ENCODE measurements at regions not wholly inside any gene's neighbourhood (a gene's known extent, or its start where the extent isn't known, plus 50 kb on each side); places are given as distances from the start of the nearest gene placed in this dataset.
"Not testable (repeated sequence)": the region's sequence is repeated elsewhere in the genome, so short reads cannot be mapped to it uniquely, and the experiment has no call there.

- in situ Hi-C loops (cut with HindIII; ENCODE audit: low pct_unique_long_range_greater_than_20kb, low sequenced_read_pairs), result no loop called here
- DNase-seq (ENCODE audit: low read depth in 1 of 2, low spot score in 1 of 2), result no peak
- no peak for TF ChIP-seq JUND (IDR thresholded peaks at IDR 0.05; ENCODE audit: low read depth)
Observed at GRCh38 chr20:1822564-1823449, 72.4 kb upstream of the SIRPA start.

DNA sequence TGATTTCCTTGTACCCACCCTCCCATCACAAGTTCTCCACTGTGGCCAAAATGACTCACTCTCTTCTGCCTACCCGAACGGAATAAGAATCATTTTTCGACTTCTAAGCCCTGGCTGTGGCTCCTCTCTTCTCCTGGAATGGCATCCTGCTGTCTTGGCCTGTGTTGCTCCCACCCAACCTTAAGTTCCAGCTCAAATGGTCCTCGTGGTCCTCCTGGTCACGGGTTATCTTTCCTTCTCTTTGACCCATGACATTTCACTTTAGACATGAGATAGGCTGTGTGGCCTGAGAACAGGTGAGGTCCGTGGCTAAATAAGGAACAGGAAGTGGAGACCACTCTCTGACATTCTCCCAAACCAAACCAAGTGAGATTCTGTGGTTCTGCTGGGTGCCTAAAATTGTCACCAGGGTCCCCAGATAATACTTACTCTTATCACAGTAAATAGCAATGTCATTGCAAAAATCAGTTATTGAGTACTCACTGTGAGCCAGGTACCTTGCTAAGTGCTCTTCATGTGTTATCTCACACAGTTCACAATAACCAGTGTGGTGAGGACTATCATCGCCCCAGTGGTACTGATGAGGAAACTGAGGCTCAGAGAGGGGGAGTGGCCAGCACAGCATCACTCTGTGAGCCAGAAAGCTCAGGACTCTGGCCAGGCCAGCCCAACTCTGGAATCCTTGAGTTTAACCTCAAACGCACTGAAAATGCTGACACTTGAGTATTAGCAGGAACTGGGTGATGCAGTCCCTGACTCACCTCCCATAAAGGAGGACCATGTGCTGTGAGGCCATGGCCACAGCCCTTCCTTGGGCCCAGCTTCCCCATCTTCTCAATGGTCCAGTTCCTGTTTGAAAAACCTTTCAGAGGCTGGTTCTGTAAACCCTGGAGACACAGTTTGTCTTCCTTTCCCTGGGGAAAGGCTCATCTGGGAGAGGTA, 74.8 kb upstream of the SIRPA start:
- no peak for DNase-seq (ENCODE audit: low read depth in 1 of 2, low spot score in 1 of 2)
- in situ Hi-C loops (cut with HindIII; ENCODE audit: low pct_unique_long_range_greater_than_20kb, low sequenced_read_pairs), result no loop called here
- TF ChIP-seq JUND (IDR thresholded peaks at IDR 0.05; ENCODE audit: low read depth), result no peak

- TF ChIP-seq JUND (IDR thresholded peaks at IDR 0.05; ENCODE audit: low read depth), result no peak
- DNase-seq (ENCODE audit: low read depth in 1 of 2, low spot score in 1 of 2), result no peak
- in situ Hi-C loops (cut with HindIII; ENCODE audit: low pct_unique_long_range_greater_than_20kb, low sequenced_read_pairs), result no loop called here
Observed at GRCh38 chr20:1819311-1820137, 75.7 kb upstream of the SIRPA start.

DNA sequence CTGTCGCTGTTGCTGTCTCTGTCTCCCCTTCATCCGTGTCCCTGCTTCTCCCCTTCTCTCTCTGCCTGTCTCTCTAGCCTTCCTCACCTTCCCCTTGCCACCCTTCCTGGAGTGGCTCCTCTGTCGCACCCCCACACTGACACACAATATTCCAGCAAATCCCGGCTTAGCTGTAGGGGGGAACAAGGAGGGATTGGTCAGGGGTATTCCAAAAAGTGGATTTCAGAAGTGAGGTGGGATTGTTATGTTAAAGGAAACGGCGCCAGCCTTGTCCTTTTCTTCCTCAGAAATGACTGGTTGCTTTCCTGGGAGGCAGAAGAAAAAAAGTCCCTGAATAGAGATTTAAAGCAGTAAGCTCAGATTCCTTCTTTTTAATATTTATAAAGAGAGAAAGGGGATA, 76.3 kb upstream of the SIRPA start:
- no peak for TF ChIP-seq JUND (IDR thresholded peaks at IDR 0.05; ENCODE audit: low read depth)
- no peak for DNase-seq (ENCODE audit: low read depth in 1 of 2, low spot score in 1 of 2)
- in situ Hi-C loops (cut with HindIII; ENCODE audit: low pct_unique_long_range_greater_than_20kb, low sequenced_read_pairs), result no loop called here

- DNase-seq (ENCODE audit: low read depth in 1 of 2, low spot score in 1 of 2), result no peak
- TF ChIP-seq JUND (IDR thresholded peaks at IDR 0.05; ENCODE audit: low read depth), result no peak
- in situ Hi-C loops (cut with HindIII; ENCODE audit: low pct_unique_long_range_greater_than_20kb, low sequenced_read_pairs), result no loop called here
Observed at GRCh38 chr20:1818247-1818840, 76.9 kb upstream of the SIRPA start.

DNA sequence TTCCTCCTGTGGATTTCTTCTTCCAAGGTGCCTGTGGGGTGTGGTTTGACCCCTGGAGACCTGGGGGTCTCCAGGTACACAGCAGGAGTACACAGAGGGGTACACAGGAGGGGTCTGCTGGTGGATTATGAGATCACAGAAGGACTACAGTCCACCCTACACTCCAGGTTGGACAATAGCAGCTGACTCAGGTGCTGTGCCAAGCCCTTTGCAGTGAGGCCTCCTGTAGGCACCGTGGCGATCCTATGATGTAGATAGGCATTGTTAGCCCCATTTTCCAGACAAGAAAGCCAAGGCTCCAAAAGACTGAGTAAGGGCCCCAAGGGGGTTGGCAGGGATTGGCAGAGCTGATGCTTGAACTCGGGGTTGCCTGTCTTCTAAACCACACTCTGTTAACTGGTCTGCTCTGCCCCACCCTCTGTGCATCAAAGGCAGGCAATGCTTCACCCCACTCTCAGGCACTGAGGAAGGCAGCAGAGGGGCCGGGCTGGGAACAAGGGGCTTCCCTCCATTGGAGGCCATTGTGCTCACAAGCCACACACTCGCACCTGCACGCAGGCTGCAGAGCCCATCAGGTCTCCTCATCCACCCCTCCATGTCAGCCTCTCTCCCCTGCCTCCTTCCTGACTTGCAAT, 77.5 kb upstream of the SIRPA start:
- no peak for TF ChIP-seq JUND (IDR thresholded peaks at IDR 0.05; ENCODE audit: low read depth)
- no peak for DNase-seq (ENCODE audit: low read depth in 1 of 2, low spot score in 1 of 2)
- in situ Hi-C loops (cut with HindIII; ENCODE audit: low pct_unique_long_range_greater_than_20kb, low sequenced_read_pairs), result no loop called here

GRCh38 chr20:1816384-1817381, 78.5 kb upstream of the SIRPA start:
- DNase-seq (ENCODE audit: low read depth in 1 of 2, low spot score in 1 of 2), result no peak
- TF ChIP-seq JUND (IDR thresholded peaks at IDR 0.05; ENCODE audit: low read depth), result no peak
- in situ Hi-C loops (cut with HindIII; ENCODE audit: low pct_unique_long_range_greater_than_20kb, low sequenced_read_pairs), result no loop called here

DNA sequence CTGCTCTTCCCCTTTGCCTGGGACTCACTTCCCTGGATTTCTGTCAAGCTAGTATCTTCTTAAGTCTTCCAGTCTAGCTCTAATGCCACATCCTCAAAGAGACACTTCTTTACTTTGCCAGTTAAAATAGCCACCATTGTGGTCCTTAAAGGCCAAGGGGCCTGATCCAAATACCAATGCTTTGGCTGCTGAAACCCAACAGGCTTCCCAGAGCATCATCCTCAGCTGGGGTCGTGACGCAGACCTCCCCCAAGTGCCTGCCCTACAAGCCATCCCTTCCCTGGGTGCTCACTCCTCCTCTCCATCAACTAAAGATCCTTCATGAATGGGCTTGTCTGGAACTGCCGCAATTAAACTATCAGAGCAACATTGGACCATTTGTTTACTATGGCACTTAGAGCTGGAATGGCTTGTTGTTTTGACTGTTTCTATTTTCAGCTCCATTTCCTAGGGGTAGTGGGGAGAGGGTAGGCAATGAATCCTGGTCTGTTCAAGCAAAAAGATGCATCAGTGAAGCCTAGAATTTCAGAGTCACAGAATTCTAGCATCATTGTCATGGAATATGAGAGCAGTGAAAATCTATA, 79.6 kb upstream of the SIRPA start:
- no peak for TF ChIP-seq JUND (IDR thresholded peaks at IDR 0.05; ENCODE audit: low read depth)
- in situ Hi-C loops (cut with HindIII; ENCODE audit: low pct_unique_long_range_greater_than_20kb, low sequenced_read_pairs), result no loop called here
- DNase-seq (ENCODE audit: low read depth in 1 of 2, low spot score in 1 of 2), result no peak

DNA sequence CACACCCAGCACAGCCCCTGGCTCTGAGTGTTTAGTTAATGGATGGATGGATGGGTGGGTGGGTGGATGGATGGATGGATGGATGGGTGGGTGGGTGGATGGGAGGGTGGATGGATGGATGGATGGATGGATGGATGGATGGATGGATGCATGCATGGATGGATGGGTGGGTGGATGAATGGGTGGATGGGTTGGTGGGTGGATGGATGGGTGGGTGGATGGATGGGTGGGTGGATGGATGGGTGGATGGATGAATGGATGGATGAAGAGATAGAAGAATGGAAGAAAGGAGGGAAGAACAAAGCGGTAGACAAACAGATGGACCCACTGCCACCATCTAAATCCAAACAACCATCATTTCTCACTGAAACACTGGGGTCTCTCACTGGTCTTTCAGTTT, 80.3 kb upstream of the SIRPA start:
- in situ Hi-C loops (cut with HindIII; ENCODE audit: low pct_unique_long_range_greater_than_20kb, low sequenced_read_pairs); DNase-seq (ENCODE audit: low read depth in 1 of 2, low spot score in 1 of 2): not testable (repeated sequence)

Data from T47D (cell line).